Natural killer cell (primary cell): ENCODE measurements at regions not wholly inside any gene's neighbourhood (a gene's known extent, or its start where the extent isn't known, plus 50 kb on each side); places are given as distances from the start of the nearest gene placed in this dataset.
"Not testable (repeated sequence)": the region's sequence is repeated elsewhere in the genome, so short reads cannot be mapped to it uniquely, and the experiment has no call there.

Experiments
- ATAC-seq, 3 donors: fragments of 150-1000 bp in 2 of 3; fragments of 200-7000 bp in 1 of 3; cut with Tn5 transposase; 1 replicate in 1 of 3; 2 replicates in 2 of 3; pipeline ENCODE4 v1.10.0; 2021; ENCODE audit warnings: mild to moderate bottlenecking in 2 of 3, moderate library complexity in 2 of 3
- DNase-seq, 2 donors: peaks; one replicate each; pipeline versions ENCODE4 v3.0.0 to v3.0.0-alpha.2; 2013 to 2021; ENCODE audit warnings: mixed read lengths in 1 of 2
- H3K27ac ChIP-seq: one replicate; pipeline ENCODE4 v1.5.1; 2013; ENCODE audit warnings: mild to moderate bottlenecking, low read length
- H3K27me3 ChIP-seq: one replicate; pipeline ENCODE4 v1.6.1; 2013; ENCODE audit warnings: low read length; ENCODE audit not compliant: control insufficient read depth, insufficient read depth
- H3K36me3 ChIP-seq: one replicate; pipeline ENCODE4 v1.6.1; 2013; ENCODE audit warnings: low read length; ENCODE audit not compliant: control insufficient read depth, insufficient read depth
- H3K4me1 ChIP-seq: one replicate; pipeline ENCODE4 v1.6.1; 2013; ENCODE audit warnings: low read length; ENCODE audit not compliant: control insufficient read depth, insufficient read depth
- H3K4me3 ChIP-seq: one replicate; pipeline ENCODE4 v1.5.1; 2013; ENCODE audit warnings: low read length
- H3K9me3 ChIP-seq: one replicate; pipeline ENCODE4 v1.6.1; 2013; ENCODE audit warnings: low read length; ENCODE audit not compliant: control insufficient read depth, insufficient read depth
- H3K27ac Mint-ChIP-seq, 2 donors: one replicate each; pipeline ENCODE4 v1.8.0; 2022; ENCODE audit warnings: mild to moderate bottlenecking in 2 of 2, mixed read lengths in 2 of 2, moderate library complexity in 1 of 2
- H3K27me3 Mint-ChIP-seq, 2 donors: one replicate each; pipeline ENCODE4 v1.8.0; 2022; ENCODE audit warnings: low read depth in 2 of 2, mixed read lengths in 2 of 2
- H3K36me3 Mint-ChIP-seq: one replicate; pipeline ENCODE4 v1.8.0; 2022; ENCODE audit warnings: mixed read lengths
- H3K4me1 Mint-ChIP-seq, 2 donors: one replicate each; pipeline ENCODE4 v1.8.0; 2022; ENCODE audit warnings: mixed read lengths in 2 of 2
- H3K4me3 Mint-ChIP-seq: one replicate; pipeline ENCODE4 v1.8.0; 2022; ENCODE audit warnings: mild to moderate bottlenecking, moderate library complexity, mixed read lengths
- H3K9me3 Mint-ChIP-seq, 2 donors: one replicate each; pipeline ENCODE4 v1.8.0; 2022; ENCODE audit warnings: mixed read lengths in 2 of 2
- WGBS: methylation state at CpG from one replicate; pipeline ENCODE4 v1.1.7; 2013; ENCODE audit warnings: missing lambda C conversion rate; ENCODE audit not compliant: insufficient coverage; 5-methylcytosine and 5-hydroxymethylcytosine counted together
- intact Hi-C: fragments of 100-400 bp; cut with micrococcal nuclease; formaldehyde crosslinking; loops from one replicate; pipeline ENCODE4 v1.14.2; 2022
- TF ChIP-seq, protein P1 (sequence below): fragments of 200-600 bp; IDR thresholded peaks from one replicate; pipeline ENCODE4 v1.8.0; 2022; ENCODE audit warnings: antibody characterized with exemption

DNA sequence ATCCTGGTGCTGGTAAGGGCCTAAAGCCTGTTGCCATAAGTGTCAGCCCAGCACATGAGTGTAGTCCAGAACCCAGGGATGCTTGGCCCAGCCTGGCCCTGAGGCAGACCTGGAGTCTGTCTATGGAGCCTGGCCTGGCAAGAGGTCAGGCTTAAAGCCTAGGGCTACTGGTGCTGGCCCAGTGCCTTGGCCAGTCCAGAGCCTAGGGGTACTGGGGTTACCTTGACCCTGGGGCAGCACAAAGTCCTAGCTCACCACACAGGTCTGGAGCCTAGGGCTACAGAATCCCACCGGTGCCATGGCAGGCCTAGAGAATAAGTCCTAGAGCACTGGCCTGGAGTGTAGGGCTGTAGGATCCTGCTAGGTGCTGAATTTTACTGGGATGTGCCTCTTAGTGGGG lies 393.8 kb downstream of the MAGEE1 start:
- no peak for ATAC-seq
- Histone ChIP-seq H3K27ac (no peak overlapping the region), H3K4me1 (no peaks in the 10 kb centered on the region), H3K36me3 (no peaks in the 10 kb centered on the region), H3K27me3 (no peaks in the 10 kb centered on the region), H3K4me3 (no peak overlapping the region), H3K9me3 (peaks cover 4% of the 10 kb centered on the region)
- Mint-ChIP-seq H3K9me3 (no peaks in the 10 kb centered on the region), H3K36me3 (no peaks in the 10 kb centered on the region), H3K4me3 (no peak overlapping the region), H3K4me1 (no peaks in the 10 kb centered on the region), H3K27me3 (no peaks in the 10 kb centered on the region), H3K27ac (no peak overlapping the region)
- 100% methylated on average over 1 of the region's 1 CpG for WGBS
- TF ChIP-seq, protein P1, sequence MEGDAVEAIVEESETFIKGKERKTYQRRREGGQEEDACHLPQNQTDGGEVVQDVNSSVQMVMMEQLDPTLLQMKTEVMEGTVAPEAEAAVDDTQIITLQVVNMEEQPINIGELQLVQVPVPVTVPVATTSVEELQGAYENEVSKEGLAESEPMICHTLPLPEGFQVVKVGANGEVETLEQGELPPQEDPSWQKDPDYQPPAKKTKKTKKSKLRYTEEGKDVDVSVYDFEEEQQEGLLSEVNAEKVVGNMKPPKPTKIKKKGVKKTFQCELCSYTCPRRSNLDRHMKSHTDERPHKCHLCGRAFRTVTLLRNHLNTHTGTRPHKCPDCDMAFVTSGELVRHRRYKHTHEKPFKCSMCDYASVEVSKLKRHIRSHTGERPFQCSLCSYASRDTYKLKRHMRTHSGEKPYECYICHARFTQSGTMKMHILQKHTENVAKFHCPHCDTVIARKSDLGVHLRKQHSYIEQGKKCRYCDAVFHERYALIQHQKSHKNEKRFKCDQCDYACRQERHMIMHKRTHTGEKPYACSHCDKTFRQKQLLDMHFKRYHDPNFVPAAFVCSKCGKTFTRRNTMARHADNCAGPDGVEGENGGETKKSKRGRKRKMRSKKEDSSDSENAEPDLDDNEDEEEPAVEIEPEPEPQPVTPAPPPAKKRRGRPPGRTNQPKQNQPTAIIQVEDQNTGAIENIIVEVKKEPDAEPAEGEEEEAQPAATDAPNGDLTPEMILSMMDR = no peak
- intact Hi-C loops = no loop called here
- no peak for DNase-seq

DNA sequence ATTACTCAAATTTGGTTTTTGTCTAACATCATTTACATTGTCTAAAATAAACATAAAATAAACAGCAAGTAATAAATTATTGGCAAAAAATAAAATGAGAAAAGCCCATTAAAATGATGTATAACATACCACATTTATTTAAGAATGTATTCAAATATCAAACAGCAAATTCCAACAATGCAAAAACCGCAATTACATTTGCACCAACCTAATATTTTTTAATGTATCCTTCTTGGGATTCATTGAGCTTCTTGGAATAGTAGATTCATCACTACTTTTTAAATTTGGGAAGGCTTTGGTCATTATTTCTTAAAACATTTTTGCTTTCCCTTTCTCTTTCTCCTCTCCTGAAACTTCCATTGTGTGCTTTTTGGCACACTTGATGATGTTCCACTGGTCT lies 400.2 kb downstream of the MAGEE1 start:
- WGBS = no CpG with 5 or more reads among the region's 1 CpG

DNA sequence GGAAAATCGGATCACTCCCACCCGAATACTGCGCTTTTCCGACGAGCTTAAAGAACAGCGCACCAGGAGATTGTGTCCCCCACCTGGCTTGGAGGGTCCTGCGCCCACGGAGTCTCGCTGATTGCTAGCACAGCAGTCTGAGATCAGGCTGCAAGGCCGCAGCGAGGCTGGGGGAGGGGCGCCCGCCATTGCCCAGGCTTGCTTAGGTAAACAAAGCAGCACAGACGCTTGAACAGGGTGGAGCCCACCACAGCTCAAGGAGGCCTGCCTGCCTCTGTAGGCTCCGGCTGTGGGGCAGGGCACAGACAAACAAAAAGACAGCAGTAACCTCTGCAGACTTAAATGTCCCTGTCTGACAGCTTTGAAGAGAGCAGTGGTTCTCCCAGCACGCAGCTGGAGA lies 413.4 kb downstream of the MAGEE1 start:
- intact Hi-C loops = not testable (repeated sequence)

More for the DNA sequence above, 400.2 kb downstream of the MAGEE1 start:
- H3K9me3 ChIP-seq = no peaks in the 10 kb centered on the region
- H3K36me3 ChIP-seq = no peaks in the 10 kb centered on the region
- Mint-ChIP-seq H3K27me3 (peaks cover 0 to 10% of the 10 kb centered on the region in 2 donors), H3K27ac (no peak overlapping the region), H3K36me3 (no peaks in the 10 kb centered on the region), H3K9me3 (no peaks in the 10 kb centered on the region), H3K4me3 (no peak overlapping the region), H3K4me1 (no peaks in the 10 kb centered on the region)
- no peaks in the 10 kb centered on the region for H3K4me1 ChIP-seq
- TF ChIP-seq, protein P1 = no peak
- no peak overlapping the region for H3K27ac ChIP-seq
- H3K27me3 ChIP-seq = no peaks in the 10 kb centered on the region
- H3K4me3 ChIP-seq = no peak overlapping the region
- no peak for ATAC-seq
- intact Hi-C loops = no loop called here
- DNase-seq = no peak

DNA sequence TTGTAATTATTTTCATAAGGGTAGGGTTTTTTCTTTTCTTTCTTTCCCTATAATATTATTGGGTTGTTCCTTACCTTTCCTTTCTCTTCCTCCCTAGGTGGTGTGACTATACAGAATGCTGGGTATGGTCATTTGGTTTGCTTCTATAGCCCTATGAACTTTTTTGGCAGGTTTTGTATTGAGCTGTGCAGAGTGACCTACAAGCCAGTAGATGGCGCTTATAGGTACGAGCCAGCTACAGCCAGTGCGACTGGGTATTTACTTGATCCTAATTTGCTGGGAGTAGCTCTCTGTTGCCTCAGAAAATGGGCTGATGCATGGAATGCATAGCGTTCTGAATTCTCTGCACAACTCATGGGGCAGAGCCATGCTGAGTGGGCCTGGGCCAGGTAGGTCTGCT lies 423.3 kb downstream of the MAGEE1 start:
- Histone ChIP-seq H3K36me3 (no peaks in the 10 kb centered on the region), H3K27me3 (no peaks in the 10 kb centered on the region), H3K9me3 (peaks cover 2% of the 10 kb centered on the region), H3K4me1 (no peaks in the 10 kb centered on the region), H3K4me3 (no peak overlapping the region), H3K27ac (no peak overlapping the region)
- no peak for DNase-seq
- Mint-ChIP-seq H3K4me1 (no peaks in the 10 kb centered on the region), H3K36me3 (no peaks in the 10 kb centered on the region), H3K9me3 (peaks cover 4% of the 10 kb centered on the region in 2 donors), H3K27me3 (no peaks in the 10 kb centered on the region), H3K27ac (no peak overlapping the region), H3K4me3 (no peak overlapping the region)
- TF ChIP-seq, protein P1 = no peak
- WGBS = 28% methylated on average over 4 of the region's 4 CpGs
- intact Hi-C loops = no loop called here
- ATAC-seq = no peak

More for the DNA sequence above, 413.4 kb downstream of the MAGEE1 start:
- not testable (repeated sequence) for H3K36me3 Mint-ChIP-seq, H3K9me3 ChIP-seq, H3K36me3 ChIP-seq, ATAC-seq, H3K27me3 Mint-ChIP-seq, DNase-seq, H3K4me1 ChIP-seq, H3K27me3 ChIP-seq, H3K27ac Mint-ChIP-seq, H3K27ac ChIP-seq, H3K4me3 Mint-ChIP-seq, H3K4me3 ChIP-seq, H3K4me1 Mint-ChIP-seq, H3K9me3 Mint-ChIP-seq
- 54% methylated on average over 15 of the region's 16 CpGs for WGBS
